ENCODE measurements at regions not wholly inside any gene's neighbourhood (a gene's known extent, or its start where the extent isn't known, plus 50 kb on each side); places are given as distances from the start of the nearest gene placed in this dataset.
A peak's percentile ranks its signal among the peaks of the same experiment; 100 is the strongest.

- H3K9ac ChIP-seq (ENCODE audit: extremely low read depth, low read length, poor library complexity, severe bottlenecking): no peak overlapping the region
- DNase-seq: no peak
- H3K36me3 ChIP-seq (ENCODE audit: control insufficient read depth, insufficient read depth, low read length): no peaks in the 10 kb centered on the region
- H3K4me1 ChIP-seq (ENCODE audit: control insufficient read depth, insufficient read depth, low read length): no peaks in the 10 kb centered on the region
- Mint-ChIP-seq H3K4me3 (no peak overlapping the region), H3K27ac (no peak overlapping the region), H3K4me1 (peaks cover 8% of the 10 kb centered on the region), H3K36me3 (ENCODE audit: low read depth) (no peaks in the 10 kb centered on the region), H3K9me3 (no peaks in the 10 kb centered on the region), H3K27me3 (ENCODE audit: insufficient read depth) (peaks cover 2% of the 10 kb centered on the region)
- H3K27me3 ChIP-seq (ENCODE audit: control insufficient read depth, insufficient read depth, low read length, poor library complexity, severe bottlenecking): no peaks in the 10 kb centered on the region
- peaks cover 1% of the 10 kb centered on the region for H3K9me3 ChIP-seq (ENCODE audit: control insufficient read depth, low read length)
- TF ChIP-seq, protein P1, sequence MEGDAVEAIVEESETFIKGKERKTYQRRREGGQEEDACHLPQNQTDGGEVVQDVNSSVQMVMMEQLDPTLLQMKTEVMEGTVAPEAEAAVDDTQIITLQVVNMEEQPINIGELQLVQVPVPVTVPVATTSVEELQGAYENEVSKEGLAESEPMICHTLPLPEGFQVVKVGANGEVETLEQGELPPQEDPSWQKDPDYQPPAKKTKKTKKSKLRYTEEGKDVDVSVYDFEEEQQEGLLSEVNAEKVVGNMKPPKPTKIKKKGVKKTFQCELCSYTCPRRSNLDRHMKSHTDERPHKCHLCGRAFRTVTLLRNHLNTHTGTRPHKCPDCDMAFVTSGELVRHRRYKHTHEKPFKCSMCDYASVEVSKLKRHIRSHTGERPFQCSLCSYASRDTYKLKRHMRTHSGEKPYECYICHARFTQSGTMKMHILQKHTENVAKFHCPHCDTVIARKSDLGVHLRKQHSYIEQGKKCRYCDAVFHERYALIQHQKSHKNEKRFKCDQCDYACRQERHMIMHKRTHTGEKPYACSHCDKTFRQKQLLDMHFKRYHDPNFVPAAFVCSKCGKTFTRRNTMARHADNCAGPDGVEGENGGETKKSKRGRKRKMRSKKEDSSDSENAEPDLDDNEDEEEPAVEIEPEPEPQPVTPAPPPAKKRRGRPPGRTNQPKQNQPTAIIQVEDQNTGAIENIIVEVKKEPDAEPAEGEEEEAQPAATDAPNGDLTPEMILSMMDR (conservative IDR thresholded peaks at IDR 0.05): no peak
- no peak overlapping the region for H3K4me3 ChIP-seq (ENCODE audit: low read length)
- peak overlapping the region; percentile 21 for H3K27ac ChIP-seq (ENCODE audit: low read depth, low read length)
- WGBS, 2 experiments (ENCODE audit: insufficient coverage in 1 of 2, insufficient read length in 1 of 2): 92 to 93% methylated on average over 4 to 8 of the region's 8 CpGs
Observed at GRCh38 chr1:30194741-30195423, 528.5 kb downstream of the MATN1 start.

GRCh38 chr1:30194046-30194619 lies 529.3 kb downstream of the MATN1 start:
- H3K9me3 Mint-ChIP-seq: no peaks in the 10 kb centered on the region
- WGBS, 2 experiments (ENCODE audit: insufficient coverage in 1 of 2, insufficient read length in 1 of 2): 87 to 91% methylated on average over 4 to 6 of the region's 6 CpGs
- Histone ChIP-seq H3K9ac (ENCODE audit: extremely low read depth, low read length, poor library complexity, severe bottlenecking) (no peak overlapping the region), H3K4me3 (ENCODE audit: low read length) (no peak overlapping the region), H3K27ac (ENCODE audit: low read depth, low read length) (no peak overlapping the region), H3K36me3 (ENCODE audit: control insufficient read depth, insufficient read depth, low read length) (no peaks in the 10 kb centered on the region), H3K27me3 (ENCODE audit: control insufficient read depth, insufficient read depth, low read length, poor library complexity, severe bottlenecking) (no peaks in the 10 kb centered on the region), H3K4me1 (ENCODE audit: control insufficient read depth, insufficient read depth, low read length) (no peaks in the 10 kb centered on the region), H3K9me3 (ENCODE audit: control insufficient read depth, low read length) (no peaks in the 10 kb centered on the region)
- peaks cover 8% of the 10 kb centered on the region for H3K4me1 Mint-ChIP-seq
- H3K27me3 Mint-ChIP-seq (ENCODE audit: insufficient read depth): peaks cover 2% of the 10 kb centered on the region
- H3K27ac Mint-ChIP-seq: no peak overlapping the region
- TF ChIP-seq, protein P1 (conservative IDR thresholded peaks at IDR 0.05): no peak
- H3K4me3 Mint-ChIP-seq: no peak overlapping the region
- DNase-seq: no peak
- no peaks in the 10 kb centered on the region for H3K36me3 Mint-ChIP-seq (ENCODE audit: low read depth)

GRCh38 chr1:30192969-30193630 lies 530.3 kb downstream of the MATN1 start:
- Histone ChIP-seq H3K9me3 (ENCODE audit: control insufficient read depth, low read length) (no peaks in the 10 kb centered on the region), H3K27ac (ENCODE audit: low read depth, low read length) (no peak overlapping the region), H3K4me3 (ENCODE audit: low read length) (no peak overlapping the region), H3K9ac (ENCODE audit: extremely low read depth, low read length, poor library complexity, severe bottlenecking) (no peak overlapping the region), H3K4me1 (ENCODE audit: control insufficient read depth, insufficient read depth, low read length) (no peaks in the 10 kb centered on the region), H3K27me3 (ENCODE audit: control insufficient read depth, insufficient read depth, low read length, poor library complexity, severe bottlenecking) (no peaks in the 10 kb centered on the region), H3K36me3 (ENCODE audit: control insufficient read depth, insufficient read depth, low read length) (no peaks in the 10 kb centered on the region)
- DNase-seq: no peak
- Mint-ChIP-seq H3K27ac (no peak overlapping the region), H3K4me3 (no peak overlapping the region), H3K4me1 (peaks cover 6% of the 10 kb centered on the region), H3K9me3 (no peaks in the 10 kb centered on the region), H3K27me3 (ENCODE audit: insufficient read depth) (no peaks in the 10 kb centered on the region), H3K36me3 (ENCODE audit: low read depth) (no peaks in the 10 kb centered on the region)
- TF ChIP-seq, protein P1 (conservative IDR thresholded peaks at IDR 0.05): no peak
- 91 to 95% methylated on average over 3 of the region's 3 CpGs for WGBS, 2 experiments (ENCODE audit: insufficient coverage in 1 of 2, insufficient read length in 1 of 2)

Data from endodermal cell (in vitro differentiated cells).